GM10266 (cell line): ENCODE measurements at regions not wholly inside any gene's neighbourhood (a gene's known extent, or its start where the extent isn't known, plus 50 kb on each side); places are given as distances from the start of the nearest gene placed in this dataset.

Experiments
- DNase-seq: peaks from one replicate; pipeline ENCODE4 v3.0.0; 2012; ENCODE audit errors: extremely low spot score
- TF ChIP-seq, protein P1 (sequence below): IDR thresholded peaks from 2 replicates; pipeline ENCODE4 v1.5.1; 2012; ENCODE audit warnings: mild to moderate bottlenecking, low read depth; ENCODE audit not compliant: control insufficient read depth, insufficient read depth; ENCODE audit errors: missing control alignments

DNA sequence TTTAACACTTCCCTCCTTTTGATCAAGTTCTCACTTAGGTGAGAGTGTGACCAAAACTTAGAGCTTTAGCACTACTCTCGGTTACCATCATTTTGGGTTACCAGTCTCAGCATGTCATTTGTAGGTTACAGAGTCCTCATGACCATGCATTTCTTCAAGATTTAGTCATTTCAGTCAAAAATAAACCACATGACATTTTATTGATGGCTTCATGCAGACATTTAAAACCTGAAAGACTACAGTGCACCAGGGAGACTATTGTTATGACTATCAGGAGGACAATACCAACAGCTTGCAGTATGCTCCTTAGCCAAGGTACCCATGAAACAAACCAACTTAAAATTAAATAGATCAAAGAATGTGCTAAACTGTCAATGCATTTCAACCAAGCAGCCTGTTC lies 498.1 kb upstream of the FSTL5 start:
- DNase-seq = no peak
- TF ChIP-seq, protein P1, sequence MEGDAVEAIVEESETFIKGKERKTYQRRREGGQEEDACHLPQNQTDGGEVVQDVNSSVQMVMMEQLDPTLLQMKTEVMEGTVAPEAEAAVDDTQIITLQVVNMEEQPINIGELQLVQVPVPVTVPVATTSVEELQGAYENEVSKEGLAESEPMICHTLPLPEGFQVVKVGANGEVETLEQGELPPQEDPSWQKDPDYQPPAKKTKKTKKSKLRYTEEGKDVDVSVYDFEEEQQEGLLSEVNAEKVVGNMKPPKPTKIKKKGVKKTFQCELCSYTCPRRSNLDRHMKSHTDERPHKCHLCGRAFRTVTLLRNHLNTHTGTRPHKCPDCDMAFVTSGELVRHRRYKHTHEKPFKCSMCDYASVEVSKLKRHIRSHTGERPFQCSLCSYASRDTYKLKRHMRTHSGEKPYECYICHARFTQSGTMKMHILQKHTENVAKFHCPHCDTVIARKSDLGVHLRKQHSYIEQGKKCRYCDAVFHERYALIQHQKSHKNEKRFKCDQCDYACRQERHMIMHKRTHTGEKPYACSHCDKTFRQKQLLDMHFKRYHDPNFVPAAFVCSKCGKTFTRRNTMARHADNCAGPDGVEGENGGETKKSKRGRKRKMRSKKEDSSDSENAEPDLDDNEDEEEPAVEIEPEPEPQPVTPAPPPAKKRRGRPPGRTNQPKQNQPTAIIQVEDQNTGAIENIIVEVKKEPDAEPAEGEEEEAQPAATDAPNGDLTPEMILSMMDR = no peak

DNA sequence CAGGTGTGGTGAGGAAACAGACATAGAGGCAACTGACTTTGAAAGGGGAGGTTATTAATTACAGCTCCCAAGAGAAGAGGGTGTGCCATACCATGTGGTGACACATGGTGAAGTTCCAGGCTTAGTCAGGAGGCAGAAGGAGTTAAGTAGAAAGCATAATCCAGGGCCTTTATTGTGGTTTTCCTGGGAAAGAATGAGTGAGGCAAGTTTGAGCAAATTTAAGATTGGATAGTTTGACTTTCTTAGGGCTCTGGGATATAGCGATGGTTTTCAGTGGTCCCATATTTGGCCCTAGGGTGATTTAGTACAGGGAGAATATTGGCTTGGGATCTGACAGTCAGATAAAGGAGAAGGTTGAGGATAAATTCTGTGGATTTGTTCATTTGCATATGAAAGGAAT lies 495.9 kb upstream of the FSTL5 start:
- TF ChIP-seq, protein P1 = no peak
- DNase-seq = no peak

DNA sequence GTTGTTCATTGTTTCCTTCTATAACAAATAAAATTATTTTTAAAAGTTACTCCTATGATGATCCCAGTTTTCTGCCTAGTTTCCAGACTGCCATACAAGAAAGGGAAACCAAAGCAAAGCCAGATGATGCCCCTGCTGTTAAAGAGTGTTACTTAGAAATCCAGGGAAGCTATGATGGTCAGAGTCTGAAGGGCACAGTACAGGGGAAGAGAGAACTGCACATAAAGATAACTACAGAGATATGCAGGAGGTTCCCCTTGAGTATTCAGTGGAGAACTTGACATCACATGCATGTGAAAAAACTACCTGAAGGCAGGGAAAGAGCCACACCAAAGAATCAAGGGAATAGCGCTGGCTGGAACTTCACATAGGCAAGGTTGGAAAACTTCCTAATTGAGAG lies 494.2 kb upstream of the FSTL5 start:
- TF ChIP-seq, protein P1 = no peak
- DNase-seq = no peak

DNA sequence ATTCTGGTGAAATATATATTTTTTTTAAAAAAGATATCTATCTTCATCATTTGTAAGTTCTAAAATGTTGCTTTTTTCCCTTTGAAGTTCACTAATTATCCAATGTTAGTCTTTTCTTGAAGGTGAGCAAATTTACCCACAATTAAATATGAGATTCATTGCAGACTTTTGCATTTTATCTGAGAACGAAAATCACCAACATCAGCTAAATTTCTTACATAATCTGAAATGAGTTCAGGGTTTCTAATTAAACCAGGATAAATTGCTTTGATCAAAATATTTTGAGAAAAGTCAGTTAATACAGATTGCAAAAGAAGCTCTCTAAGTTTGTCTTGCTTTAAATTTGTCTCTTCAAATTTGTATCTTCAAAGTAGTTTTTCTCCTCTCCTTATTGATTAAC lies 486.4 kb upstream of the FSTL5 start:
- no peak for DNase-seq
- TF ChIP-seq, protein P1 = no peak

DNA sequence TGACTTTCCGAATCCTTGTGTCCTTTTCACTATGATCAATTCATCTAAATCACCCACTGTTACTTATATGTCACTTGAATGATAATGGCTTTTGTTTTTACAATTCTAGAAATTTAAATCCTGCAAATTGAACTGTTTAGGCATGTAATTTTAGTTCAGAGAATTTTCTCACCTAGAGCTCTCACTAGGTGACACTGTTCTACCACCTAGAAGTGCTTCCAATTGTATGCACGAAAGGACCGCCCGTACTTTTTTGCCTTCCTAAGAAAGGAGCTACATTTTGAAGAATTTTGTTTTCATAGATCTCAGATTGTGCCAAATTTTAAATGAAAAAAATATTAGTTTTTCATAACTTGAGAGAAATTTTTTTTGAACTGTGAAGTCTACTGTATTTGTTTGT lies 481.6 kb upstream of the FSTL5 start:
- DNase-seq = no peak
- TF ChIP-seq, protein P1 = no peak

DNA sequence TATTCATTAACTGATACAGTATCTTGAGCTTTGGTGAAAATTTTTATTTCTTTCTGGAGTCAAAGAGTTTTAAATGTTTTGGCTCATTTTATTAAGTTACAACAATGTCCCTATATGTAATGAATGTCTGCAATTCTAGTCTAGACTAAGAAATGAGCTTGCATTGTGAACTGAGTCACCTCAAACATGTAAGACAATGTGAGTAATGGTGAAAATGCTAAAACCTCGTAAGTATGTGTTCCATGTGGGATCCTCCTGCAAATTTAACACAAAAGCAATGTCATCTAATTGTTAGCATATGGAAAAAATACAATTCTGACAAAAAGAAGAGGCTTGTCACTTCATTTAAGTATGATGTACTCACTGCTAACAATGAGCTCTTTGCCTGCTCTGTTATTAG lies 480.5 kb upstream of the FSTL5 start:
- TF ChIP-seq, protein P1 = no peak
- DNase-seq = no peak

DNA sequence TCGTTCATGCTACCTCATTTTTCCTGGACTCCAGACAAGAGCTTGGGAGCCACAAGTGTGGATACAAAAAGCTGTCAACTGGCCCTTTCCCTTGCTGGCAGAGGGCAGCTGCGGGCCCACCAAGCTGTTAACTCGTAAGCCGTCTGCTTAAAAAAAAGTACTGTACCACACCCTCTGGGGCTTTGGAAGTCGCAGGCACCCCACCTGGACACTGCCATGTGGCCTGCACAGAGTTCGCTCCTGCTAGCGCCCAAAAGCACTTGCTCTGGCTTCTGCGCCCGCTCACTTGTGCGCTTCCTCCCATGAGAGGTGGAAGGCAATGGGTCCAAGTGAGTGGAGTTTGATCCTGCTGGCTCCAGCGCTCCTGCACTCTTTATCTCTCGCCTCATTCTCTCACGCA lies 476.4 kb upstream of the FSTL5 start:
- TF ChIP-seq, protein P1 = no peak
- no peak for DNase-seq
